Suppressor macrophage treated with lipopolysaccharide for 4 hours (primary cell): ENCODE measurements at regions not wholly inside any gene's neighbourhood (a gene's known extent, or its start where the extent isn't known, plus 50 kb on each side); places are given as distances from the start of the nearest gene placed in this dataset.
A peak's percentile ranks its signal among the peaks of the same experiment; 100 is the strongest.
"Not testable (repeated sequence)": the region's sequence is repeated elsewhere in the genome, so short reads cannot be mapped to it uniquely, and the experiment has no call there.

Experiments used
- DNase-seq: peaks from one replicate; pipeline ENCODE4 v3.0.0-alpha.2; 2020

DNA sequence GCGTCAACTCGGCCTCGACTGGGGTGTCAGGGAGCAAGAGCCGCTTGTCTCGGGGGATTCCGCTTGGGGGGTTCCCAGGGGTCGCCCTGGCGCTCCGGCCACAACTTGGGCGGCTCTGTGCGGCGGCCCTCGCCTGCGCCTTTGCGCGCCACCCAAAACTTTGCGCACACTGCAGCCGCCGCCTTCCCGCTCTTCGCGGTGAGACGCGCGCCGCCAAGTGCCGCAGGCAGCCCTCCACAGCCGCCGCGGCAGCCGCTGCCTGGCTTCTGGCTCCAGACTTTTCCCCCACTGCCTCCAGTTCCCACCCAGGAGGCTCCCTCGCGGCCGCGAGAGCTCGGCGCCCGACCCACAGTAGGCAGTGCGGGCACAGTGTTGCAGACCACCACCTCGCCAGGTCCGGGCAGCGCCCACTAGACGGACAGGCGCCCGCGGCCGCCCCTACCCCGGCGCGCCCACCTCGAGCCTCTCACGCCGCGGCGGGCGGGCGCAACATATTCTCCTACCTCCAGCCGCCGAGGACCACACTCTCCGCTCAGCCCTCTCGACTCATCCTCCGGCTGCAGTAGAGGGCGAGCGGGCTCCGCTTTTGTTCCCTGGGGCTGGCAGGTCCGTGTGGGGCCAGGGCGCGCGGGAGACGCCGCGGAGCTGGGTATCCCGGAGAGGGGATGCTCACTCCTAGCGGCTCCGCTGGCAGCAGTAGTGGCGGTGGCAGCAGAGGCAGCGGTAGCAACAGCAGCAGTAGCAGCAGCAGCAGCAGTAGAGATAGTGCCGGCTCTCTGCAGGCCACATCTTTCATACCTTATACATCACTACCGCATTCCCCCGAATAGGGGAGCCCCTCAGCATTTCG is 296.6 kb downstream of the OMA1 start:
- DNase-seq, result peak; percentile 6

DNA sequence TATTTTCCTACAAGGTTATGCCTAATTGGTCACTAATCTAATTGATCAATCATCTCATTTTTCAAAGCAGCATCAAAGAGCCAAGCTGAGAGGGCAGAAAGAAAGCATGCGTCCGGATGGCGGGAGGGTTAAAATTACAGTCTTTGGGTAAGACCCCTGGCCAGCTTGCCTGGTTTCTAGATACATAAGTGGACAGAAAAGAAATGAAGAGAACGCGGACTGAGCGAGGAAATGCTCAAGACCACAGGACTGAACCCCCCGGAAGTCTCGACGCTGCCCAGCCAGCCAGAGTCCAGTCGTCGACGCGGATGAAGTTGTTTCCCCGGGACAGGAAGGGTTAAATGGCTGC is 297.2 kb downstream of the OMA1 start:
- no peak for DNase-seq

- DNase-seq, result peak; percentile 40
Observed at GRCh38 chr1:58248791-58249190, 297.7 kb downstream of the OMA1 start.

DNA sequence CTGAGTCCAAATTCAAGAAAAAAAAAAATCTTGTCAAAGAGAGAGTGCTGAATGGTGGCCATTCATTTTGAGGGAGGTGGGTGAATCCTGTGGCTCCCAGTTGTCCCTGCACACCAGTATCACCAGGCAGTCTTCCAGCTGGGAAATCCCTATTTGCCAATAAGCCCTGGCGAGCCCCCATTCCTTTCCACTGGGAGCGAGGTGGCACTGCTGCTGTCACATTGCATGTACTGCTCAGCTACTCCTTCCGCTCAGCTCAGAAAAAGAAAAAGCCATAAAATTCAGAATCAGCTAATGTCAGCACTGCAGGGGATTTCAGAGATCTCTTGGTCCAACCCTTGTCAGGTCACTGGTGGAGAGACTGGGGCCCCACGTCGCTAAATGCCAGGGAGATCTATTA is 298.5 kb downstream of the OMA1 start:
- no peak for DNase-seq

DNA sequence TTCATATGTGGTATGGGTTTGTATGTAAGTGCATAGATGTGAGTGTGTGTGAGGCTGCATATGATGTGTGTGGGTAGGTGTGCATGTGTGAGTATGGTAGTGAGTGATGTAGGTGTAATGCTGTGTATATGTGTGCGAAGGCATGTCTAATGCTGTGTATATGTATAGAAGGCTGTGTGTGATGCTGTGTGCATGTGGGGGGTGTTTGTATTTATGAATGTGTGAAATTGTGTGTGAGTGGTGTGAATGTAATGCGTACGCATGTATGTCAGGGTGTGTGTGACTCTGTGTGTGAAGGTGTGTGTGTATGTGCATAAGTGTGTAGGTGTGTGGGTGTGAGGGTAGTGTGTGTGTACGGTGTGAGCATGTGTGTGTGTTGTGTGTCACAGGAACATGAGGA is 300.0 kb downstream of the OMA1 start:
- no peak for DNase-seq

DNA sequence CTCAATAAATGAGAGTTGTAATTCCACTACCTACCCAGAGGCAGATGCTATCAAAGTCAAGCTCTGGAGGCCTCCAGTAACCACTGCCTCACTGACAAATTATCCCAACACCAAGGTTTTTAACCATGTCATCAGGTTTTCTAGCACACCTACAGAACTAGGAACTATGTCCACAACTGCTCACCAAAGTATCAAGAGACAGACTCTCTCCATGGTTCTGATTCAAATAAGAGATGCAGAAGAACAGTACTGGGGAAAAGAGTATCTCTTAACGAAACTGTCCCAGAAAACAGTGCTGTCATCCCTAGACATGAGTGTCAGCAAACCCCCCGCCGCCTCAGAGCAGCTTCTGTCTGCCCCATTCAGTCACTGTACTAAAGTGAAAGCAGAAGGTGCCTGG is 301.7 kb downstream of the OMA1 start:
- DNase-seq, result no peak

- DNase-seq, result no peak
Observed at GRCh38 chr1:58238846-58239245, 307.7 kb downstream of the OMA1 start.

- DNase-seq, result no peak
Observed at GRCh38 chr1:58233729-58234128, 312.8 kb downstream of the OMA1 start.

DNA sequence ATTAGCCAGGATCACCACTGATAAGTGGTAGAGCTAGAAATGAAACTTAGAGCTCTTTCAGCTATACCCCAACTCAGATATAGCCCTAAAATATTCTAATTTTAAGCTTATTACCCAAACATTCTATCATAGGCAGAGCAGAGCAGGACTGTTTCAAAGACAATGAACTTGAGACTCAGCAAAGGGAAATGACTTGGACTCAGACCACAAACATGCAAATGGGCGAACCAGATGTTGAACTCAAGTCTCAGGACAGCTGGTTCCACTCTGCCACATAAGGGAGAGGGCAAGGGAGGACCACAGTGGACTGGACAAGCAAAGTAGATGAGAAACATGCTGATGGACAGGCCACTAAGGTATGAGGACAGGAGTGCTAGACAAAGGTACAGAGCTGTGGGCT is 315.3 kb downstream of the OMA1 start:
- DNase-seq, result no peak

DNA sequence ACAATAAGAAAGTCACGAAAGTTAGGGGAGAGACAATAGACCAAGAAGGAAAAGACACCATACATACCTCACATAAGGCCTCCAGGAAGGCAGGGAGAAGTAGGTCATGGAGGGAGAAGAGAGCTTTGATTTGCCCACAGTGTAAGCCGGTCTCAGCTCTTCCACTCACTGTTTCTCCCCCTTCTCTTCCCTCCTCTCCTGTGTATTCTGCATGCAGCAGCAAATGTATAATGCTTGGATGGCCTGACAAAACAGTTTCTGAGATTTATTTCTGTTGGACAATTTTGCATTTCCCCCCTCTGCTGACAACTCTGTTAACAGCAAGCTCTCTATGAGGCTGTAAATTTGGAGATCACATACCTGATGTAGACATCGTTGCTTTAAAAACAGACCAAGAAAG is 318.9 kb downstream of the OMA1 start:
- DNase-seq, result no peak

DNA sequence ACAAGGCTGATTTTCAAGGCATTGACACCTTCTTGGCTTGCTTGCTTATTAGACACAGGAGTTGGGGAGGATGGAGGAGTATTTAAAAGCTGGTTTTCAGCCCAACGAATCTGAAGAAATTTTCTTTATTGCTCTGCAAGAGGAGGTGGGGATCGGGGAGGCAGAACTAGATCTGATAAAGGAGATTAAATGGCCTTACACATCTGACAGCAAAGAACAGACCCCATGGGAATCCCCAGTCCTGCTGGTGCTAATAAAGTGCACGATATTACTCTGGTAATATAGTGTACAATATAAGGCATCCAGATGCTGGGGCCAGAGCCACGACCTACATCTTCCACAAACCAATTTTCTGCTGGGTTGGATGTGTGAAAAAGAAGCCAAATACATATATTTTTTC is 323.0 kb downstream of the OMA1 start:
- DNase-seq, result no peak

DNA sequence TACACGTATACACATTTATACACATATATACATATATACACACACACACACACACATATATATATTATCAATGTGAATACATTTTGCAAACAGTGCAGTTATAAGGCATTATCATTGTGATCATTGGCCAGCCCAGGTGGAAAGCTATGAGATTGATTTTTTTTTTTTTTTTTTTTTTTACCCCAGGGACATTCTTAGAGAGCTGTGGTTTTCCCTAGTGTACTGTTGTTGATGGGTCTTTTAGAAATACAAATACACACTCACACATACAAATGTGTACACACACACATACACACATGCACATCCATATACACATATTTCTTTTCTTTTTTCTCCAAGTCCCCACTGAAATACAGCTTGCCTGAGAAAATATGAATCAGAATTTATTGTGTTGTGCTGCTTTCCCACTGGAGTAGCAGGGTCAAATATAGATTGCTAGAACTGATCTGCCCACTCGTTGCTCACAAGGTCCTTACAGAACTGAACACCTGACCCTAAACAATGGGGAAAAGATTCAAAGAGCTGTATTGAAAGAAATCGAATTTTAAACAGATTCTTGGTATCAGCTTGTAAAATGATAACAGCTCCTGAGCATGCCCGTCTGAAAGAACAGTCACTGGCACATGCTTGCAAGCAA is 325.6 kb downstream of the OMA1 start:
- DNase-seq, result no peak

GRCh38 chr1:58216169-58216568 is 330.4 kb downstream of the OMA1 start:
- DNase-seq, result not testable (repeated sequence)

DNA sequence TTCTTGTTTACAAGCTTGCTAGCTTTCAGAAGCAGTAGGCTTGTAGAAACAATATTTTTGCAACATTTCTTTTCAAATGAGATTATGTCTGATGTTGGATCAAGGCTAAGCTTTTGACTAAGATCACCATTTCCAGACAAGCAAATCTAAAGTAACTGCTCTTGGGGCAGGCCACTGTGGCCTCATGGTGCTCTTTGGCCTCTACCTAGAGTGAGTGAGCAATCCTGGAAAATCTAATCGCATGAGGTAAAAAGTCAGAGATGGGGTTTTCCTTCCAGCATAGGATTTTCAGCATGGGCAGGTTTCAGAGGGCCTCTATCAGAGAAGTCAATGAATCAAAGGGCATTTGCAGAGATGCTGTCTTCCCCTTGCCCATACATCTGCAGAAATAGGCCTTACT is 331.9 kb downstream of the OMA1 start:
- DNase-seq, result no peak

DNA sequence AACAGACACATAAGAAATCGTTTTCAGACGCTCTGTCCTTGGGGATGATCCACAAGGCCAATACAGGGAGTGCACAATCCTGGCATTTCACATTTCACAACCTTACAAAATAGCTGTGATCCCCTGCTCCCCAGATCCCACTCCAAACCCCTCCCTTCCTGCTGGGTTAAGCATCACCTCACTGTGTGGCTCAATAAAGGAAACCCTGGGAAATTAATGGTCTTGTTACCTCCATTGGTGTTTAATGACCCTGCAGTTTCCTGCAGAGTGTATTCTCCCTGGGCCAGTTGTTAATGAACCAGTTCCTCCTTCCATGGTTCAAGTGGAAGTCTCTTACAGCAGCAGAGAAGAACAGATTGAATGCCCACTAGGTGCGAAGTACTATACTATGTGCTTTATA is 334.7 kb downstream of the OMA1 start:
- DNase-seq, result no peak

DNA sequence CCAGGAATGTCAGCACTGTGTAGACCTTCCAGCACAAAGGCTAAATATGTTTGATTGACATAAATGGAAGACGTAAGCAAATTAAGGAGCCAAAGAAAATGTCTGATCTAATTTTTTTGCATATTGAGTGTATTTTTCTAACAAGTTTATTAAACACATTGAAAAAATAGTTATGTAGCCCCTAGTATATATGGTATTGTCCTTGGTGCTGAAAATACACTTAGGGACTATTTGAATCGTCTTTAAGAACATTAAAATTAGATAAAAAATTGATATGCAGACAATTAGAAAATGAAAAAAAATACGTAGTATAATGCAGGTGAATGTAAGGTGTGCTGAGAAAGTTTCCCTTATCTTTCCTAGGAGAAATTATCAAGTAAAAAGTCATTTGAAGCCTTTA is 337.0 kb downstream of the OMA1 start:
- no peak for DNase-seq

DNA sequence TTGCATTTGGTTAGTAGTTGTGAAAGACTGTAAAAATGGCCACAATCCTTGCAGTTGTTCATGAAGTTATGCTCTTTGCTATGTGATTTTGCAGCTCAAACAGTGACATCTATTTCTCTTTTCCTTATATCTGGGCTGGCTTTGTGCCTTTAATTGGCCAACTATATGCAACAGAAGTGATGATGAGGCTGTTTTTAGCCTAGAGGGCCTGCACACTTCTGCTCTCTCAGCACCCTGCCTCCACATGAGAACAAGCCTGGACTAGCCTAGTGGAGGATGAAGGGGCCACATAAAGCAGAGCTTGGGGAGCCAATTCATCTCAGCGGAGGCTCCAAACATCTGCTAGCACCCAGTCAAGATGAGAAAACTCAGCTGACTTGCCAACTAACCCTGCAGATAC is 339.8 kb downstream of the OMA1 start:
- DNase-seq, result no peak

DNA sequence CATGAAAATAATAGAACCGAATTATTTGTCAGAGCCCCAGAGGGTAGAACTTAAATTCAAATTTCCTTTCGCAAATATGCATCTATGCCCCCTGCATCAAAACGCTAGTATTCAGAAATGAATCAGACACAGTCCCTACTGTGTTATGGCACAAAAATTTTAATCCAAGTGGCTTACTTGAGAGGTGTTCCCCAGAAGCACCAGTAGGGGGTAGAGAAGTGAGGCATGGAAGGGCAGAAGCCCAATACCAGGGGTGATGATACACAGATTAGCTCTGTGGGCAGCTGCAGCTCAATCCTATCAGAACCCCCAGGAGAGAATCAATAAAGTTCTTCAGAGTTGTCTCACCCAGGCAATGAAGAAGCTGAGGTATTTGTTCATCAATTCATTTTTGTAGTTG is 342.2 kb downstream of the OMA1 start:
- DNase-seq, result no peak

DNA sequence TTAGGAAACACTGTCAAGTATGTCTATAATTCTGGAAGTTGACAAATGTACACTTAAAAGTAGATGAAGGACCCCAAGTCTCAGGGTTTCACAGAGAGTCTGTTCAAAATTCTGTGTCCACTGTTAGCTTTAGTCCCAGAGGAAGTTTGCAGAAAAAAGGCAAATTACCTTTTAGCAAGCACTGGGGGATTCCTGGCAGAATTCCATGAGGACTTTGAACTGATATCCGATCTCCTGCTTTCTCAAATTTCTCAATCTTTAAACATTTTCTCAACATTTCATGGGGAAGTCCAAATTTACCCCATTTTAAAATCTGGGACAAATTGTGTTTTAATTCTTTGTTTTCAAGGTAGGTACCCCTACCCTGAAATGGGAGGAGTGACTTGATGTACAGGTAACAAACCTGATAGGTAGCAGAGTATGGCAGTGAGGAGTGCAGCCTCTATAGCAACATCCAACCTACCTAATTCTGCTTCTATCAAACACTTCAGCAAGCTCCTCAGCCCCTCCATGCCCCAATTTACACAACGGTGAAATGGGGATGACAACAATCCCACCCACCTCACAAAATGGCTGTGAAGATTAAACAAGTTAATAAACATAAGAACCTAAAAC is 344.9 kb downstream of the OMA1 start:
- no peak for DNase-seq

DNA sequence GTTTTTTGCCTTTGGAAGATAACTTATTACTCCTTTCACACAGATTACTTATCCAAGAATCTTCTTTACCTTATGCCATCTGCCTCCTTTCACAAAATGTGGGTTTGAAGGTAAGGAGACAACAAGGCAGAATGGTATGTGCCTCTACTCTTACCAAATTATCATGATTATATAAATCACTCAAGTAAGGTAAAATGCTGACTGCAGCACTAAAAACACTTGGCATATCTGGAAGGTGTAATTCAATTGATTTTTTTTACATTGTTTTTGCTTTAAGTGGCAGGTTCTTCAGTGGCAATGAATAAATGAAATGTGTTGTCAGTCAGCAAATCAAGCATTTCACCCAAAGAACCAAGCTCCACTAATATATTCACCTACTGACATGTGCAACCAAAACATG is 346.1 kb downstream of the OMA1 start:
- DNase-seq, result no peak

DNA sequence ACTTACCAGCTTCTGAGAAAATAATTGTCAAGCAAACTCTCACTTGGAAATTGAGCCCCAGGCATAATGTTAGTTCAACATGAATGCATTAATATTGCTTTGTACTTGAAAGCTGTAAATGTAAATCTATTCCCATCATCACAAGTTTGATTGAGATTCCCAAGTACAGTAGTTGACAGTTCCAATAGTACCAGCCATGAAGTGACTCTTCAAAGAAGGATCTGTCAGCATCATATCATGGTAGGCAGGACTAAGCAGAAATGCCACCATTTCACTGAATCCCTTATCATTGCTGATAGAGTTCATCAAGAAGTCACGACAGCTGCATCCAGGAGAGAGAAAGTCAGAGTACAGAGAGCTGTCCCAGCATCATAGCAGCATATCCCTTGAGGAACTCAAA is 348.7 kb downstream of the OMA1 start:
- no peak for DNase-seq

GRCh38 chr1:58190267-58190988 is 356.1 kb downstream of the OMA1 start:
- DNase-seq, result no peak

DNA sequence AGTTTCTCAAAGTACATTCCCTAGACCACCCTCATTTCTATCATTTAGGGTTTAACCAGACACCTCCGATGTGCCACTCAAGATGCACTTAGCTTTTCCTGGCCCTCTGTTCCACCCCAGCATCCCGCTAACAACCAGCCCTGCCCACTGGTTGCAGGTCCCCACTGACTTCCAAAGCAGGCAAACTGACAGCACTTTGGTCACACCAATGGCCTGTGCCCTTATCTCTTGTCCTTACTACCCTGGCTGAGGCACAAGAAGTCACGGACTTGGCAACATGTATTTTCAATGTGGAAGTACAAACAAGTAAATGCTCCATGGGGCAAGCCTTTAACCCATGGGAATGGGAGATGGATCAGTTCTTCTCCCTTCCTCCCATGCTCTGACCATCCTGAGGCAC is 357.1 kb downstream of the OMA1 start:
- DNase-seq, result no peak

GRCh38 chr1:58183286-58183685 is 363.2 kb downstream of the OMA1 start:
- DNase-seq, result no peak
